CD4-positive, alpha-beta T cell treated with Interleukin-2 at 100 ng/mL for 4 hours (primary cell): ENCODE measurements at regions not wholly inside any gene's neighbourhood (a gene's known extent, or its start where the extent isn't known, plus 50 kb on each side); places are given as distances from the start of the nearest gene placed in this dataset.
"Not testable (repeated sequence)": the region's sequence is repeated elsewhere in the genome, so short reads cannot be mapped to it uniquely, and the experiment has no call there.

Source experiments
- DNase-seq: peaks from one replicate; pipeline ENCODE4 v3.0.0-alpha.2; 2020; ENCODE audit warnings: low spot score

DNA sequence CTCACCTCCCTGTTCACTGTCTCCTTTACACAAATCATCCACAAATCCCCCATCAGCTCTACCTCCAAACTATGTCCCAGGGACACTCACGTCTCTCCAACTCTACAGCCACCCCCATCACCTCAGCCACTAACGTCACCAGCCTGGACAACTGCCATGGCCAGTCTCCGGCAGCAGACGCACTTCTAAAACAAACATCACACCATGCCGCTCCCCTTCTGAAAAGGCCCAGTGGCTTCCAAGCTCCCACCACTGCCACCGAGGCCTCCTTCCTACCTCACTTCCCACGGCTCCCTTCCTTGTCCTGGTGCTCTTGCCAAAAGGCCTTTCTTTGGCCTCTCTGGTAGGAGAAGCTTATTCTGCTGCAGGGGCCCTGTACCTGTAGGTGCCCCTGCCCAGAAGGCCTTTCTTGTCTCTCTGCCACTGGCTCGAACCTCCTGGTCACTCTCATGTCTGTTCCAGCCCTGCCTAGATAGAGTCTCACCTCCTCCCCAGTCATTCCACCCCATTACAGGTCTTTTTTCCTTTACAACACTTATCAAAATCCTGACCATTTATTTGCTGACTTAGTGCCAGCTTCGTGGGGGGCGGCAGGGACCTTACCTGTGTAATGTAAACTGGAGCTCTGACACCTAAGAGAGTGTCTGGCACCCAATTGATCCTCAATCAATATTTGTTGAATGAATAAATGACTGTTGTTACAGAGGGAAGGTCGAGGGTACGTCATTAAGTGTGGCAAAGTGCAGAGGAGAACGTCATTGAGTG is 304.2 kb downstream of the GOLGA6L6 start:
- not testable (repeated sequence) for DNase-seq

DNA sequence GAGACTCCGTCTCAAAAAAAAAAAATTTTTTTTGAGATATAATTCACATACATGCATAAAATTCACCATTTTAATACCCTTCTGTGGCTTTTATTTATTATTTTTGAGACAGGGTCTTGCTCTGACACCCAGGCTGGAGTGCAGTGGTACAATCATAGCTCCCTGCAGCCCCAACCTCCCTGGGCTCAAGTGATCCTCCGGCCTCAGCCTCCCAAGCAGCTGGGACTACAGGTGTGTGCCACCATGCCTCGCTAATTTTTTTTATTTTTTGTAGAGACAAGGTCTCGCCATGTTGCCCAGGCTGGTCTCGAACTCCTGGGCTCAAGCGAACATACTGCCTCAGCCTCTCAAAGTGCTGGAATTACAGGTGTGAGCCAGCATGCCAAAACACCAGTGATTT is 305.9 kb downstream of the GOLGA6L6 start:
- DNase-seq = not testable (repeated sequence)

DNA sequence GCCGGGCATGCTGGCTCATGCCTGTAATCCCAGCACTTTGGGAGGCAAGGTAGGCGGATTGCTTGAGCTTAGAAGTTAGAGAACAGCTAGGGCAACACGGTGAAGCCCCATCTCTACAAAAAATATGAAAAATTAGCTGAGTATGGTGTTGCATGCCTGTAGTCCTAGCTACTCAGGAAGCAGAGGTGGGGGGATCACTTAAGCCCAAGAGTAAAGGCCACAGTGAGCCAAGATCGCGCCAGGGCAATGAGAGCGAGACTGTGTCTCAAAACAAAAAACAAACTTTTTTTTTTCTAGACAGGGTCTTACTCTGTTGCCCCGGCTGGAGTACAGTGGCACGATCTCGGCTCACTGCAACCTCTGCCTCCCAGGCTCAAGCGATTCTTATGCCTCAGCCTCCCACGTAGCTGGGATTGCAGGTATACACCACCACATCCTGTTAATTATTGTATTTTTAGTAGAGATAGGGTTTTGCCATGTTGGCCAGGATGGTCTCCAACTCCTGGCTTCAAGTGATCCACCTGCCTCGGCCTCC is 307.5 kb downstream of the GOLGA6L6 start:
- not testable (repeated sequence) for DNase-seq

DNA sequence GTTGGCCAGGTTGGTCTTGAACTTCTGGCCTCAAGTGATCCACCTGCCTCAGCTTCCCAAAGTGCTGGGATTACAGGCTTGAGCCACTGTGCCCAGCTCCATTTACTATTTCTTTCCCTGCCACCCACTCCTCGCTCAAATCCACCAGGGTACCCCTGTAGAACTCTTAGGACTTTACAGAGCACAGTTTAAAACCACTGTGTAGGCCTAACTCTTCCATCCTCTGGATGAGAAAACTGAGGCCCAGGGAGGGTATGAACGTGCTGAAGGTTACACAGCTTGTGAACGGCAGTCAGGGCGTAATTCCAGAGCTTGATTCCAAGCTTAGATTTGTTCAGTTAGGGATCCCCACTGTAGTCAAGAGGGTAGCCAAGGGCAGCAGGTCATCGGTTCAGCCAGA is 309.1 kb downstream of the GOLGA6L6 start:
- DNase-seq = not testable (repeated sequence)

DNA sequence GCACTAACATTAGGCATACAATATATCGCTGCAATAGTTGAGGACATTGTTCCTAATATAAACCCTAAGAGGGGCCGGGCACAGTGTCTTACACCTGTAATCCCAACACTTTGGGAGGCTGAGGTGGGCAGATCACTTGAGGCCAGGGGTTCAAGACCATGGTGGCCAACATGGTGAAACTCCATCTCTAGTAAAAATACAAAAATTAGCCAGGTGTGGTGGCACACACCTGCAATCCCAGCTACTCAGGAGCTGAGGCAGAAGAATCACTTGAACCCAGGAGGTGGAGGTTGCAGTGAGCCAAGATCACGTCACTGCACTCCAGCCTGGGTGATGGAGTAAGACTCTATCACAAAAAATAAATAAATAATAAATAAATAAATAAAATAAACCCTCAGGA is 310.9 kb downstream of the GOLGA6L6 start:
- DNase-seq = not testable (repeated sequence)

DNA sequence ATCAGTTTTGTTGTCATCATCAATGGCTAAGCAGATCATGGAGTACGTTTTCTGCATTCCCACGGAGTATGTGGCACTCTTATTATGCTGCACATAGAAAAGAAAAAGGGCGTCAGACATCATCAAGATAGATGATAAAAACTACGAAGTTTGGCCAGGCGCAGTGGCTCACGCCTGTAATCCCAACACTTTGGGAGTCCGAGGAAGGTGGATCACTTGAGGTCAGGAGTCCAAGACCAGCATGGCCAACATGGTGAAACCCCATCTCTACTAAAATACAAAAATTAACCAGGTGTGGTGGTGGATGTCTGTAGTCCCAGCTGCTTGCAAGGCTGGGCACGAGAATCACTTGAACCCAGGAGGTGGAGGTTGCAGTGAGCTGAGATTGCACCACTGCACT is 312.8 kb downstream of the GOLGA6L6 start:
- not testable (repeated sequence) for DNase-seq

DNA sequence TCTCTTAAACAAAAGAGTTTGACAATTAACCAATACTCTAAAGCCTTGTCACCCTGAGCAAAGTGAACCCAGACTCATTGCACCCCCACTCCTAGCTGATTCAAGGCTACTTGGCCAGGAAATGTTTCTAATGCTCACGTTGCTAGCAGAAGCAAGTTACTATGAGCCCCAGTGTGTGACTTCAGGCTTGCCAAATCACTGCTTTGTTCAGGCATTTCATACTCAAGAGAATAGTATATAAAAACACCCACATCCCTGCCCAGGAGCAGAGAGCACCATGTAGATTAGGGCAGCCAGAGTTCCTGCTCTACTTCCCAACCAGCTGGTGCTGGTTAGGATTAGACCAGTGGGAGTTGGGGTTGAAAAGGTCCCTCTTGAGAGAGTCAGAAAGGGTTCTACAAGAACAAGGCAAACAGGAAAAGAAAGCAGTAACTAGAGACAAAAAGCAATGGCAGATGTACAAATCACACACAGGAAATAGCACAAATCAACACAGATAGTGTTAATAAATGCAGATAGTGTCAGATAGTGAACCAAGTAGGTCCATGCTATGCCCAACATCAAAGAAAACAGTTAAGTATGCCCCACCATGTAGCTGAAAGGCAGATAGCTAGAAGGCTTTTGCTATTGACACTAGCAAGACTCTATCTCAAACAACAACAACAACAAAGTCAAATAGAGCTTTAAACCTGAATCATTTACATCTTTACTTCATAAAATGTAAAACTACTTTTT is 314.3 kb downstream of the GOLGA6L6 start:
- peak; percentile 13 for DNase-seq

DNA sequence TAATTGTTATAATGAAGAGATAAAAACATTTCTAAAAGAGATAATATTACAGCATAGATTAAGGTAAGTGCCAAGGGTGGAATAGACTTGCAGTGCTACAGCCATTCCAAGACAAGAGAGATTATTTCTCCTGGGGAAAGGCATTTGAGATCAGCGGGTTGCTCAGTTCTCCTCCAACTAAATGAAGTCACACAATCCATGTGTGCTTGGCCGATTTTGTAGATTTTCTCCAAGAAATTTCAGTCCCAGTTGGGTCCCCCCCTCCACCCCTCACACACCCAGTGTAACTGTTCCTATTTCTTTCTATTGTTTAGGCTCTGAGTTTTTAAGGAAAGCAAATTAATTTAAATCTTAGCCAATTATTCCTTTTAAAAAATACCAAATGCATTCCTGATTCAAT is 315.1 kb downstream of the GOLGA6L6 start:
- DNase-seq = not testable (repeated sequence)

DNA sequence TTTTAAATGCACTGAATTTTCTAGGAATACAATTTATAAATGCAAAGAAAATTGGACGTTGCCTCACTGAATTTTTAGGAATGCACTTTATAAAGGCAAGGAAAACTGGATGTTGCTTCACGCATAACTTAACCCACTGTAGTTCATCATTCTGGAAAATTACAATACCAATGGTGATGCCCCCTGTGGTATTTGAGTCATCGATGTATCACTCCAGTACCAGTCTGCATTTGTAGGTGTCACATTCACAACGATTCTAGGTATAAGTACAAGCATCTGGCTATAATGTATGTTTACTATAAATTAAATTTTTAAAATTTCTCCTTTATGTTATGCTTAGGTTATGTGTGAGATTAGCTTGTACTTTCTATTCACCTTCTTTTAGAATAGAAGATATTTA is 320.5 kb downstream of the GOLGA6L6 start:
- DNase-seq = not testable (repeated sequence)

DNA sequence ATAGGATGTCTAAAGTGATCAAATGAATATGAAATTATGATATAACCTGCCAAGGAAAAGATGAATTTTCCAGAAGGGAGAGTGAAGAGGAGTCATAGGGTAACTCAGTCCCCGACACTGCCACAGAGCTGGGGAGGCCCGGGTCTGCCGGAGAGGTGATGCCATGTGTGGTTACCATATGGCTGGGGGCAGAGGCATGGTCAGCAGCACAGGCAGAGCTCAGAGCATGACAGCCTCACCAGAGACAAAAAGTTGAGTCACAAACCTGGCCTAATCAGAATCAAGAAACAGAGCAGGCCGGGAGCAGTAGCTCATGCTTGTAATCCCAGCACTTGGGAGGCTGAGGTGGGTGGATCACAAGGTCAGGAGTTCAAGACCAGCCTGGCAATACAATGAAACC is 322.4 kb downstream of the GOLGA6L6 start:
- DNase-seq = not testable (repeated sequence)

DNA sequence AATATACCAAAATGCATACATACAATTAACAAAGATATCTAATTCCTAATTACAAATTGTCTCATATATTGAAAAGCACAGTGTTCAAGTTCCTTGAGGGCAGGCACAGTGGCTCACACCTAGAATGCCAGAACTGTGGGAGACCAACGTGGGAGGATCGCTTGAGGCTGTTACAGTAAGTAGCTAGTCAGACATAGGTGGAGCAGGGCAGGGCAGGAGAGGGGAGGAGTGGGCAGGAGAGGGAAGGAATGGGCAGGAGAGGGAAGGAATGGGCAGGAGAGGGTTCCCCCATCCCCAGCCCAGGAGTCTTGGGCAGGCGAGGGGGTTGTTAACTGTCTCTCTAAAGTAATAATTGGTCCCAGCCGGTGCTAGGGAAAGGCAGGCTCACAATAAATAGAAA is 325.9 kb downstream of the GOLGA6L6 start:
- DNase-seq = not testable (repeated sequence)

DNA sequence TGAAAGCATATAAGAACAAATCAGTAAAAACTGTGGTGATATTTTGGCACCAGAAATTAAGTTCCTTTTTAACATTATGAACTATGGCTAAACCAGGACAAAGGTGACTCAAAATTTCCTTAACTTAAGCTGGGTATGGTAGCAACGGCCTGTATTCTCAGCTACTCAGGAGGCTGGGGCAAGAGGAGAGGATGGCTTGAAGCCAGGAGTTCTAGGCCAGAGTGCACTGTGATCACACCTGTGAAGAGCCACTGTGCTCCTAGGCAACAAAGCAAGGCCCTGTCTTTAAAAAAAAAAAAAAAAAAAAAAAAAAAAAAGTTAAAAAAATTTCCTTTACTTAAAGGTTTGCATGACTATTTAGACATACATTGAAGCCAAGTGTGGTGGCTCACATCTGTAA is 327.5 kb downstream of the GOLGA6L6 start:
- not testable (repeated sequence) for DNase-seq

DNA sequence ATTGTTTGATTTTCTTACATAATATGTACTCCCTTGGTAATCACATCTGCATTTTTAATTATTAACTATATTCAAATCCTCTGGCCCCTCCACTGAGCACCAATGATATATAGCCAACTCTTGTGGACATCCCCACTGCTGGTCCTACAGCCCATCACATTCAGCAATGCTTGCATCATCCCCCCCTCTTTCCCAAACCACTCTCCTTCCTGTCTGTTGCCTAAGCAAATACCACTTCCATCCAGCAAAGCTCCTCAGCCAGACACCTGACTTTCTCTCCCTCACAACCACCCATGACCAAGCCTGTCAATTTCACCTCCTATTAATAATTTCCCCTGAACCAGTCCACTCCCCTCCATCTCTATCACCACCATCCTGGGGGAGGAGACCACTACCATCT is 330.1 kb downstream of the GOLGA6L6 start:
- DNase-seq = not testable (repeated sequence)

DNA sequence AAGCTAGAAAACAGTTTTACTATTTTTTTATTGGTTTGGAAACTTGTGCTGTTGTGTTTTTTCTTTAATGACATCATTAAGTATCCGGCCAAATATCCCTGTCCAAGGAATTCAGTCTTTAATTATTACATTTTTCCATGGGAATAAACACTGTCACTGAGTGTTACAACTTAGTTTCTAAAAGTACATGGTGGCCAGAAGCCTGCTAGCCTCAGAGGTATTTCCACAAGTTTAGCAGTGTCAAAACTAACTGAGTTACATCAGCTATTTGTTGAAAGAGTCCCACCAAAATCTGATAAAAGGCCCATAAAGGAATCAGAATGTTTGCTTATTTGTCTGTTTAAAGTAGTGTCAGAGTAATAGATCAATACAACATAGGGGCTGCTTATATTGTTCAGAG is 331.6 kb downstream of the GOLGA6L6 start:
- DNase-seq = not testable (repeated sequence)

DNA sequence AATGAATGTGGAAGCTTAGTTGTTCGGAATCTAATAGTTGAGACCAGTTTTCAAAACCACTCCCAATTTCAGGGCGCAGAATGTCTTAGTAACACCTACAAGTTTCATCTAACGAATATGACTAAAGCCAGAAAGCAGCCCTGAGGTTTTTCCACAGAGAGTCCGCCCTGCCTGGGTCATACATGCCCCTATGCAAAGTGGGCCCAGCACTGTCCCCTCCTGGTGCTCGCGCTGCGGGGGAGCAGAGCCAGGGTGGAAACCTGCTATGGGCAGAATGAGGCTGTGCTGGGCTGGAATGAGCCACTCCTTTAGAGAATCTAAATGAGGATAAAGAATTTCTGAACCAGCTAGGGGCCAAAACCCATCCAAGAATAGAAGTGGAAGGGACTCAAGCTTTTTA is 334.0 kb downstream of the GOLGA6L6 start:
- not testable (repeated sequence) for DNase-seq

DNA sequence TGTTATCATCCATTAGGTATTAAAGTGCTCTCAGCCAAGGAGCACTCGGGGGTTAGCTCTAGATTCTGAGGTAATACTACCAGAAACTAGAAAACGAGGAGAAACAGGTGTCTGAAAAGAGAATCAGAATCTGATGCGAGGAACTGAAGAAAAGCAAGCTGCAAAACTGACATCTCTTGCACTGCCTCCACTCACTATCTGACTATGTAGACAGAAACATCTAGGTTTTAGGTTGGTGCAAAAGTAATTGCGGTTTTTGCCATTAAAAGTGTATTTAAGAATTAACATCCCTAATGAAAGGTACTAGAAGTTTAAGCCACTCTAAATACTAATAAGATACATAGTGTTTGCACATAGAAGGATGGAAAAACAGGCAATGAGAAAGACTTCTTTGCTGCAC is 334.4 kb downstream of the GOLGA6L6 start:
- not testable (repeated sequence) for DNase-seq

DNA sequence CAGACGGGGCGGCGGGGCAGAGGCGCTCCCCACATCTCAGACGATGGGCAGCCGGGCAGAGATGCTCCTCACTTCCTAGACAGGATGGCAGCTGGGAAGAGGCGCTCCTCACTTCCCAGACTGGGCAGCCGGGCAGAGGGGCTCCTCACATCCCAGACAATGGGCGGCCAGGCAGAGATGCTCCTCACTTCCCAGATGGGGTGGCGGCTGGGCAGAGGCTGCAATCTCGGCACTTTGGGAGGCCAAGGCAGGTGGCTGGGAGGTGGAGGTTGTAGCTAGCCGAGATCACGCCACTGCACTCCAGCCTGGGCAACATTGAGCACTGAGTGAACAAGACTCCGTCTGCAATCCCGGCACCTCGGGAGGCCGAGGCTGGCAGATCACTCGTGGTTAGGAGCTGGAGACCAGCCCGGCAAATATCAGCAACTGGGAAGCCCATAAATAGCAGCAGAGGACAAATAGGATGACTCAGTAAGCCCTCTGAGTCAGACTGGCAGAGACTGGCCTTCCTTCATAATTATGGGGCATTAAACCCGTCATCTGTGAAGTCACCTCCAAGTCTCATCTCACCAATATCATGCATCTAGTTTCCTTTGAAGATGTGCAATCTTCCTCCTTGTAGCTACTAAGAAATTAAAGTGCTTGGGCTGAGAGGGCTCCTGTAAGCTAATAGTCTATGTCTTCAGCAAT is 337.3 kb downstream of the GOLGA6L6 start:
- not testable (repeated sequence) for DNase-seq

DNA sequence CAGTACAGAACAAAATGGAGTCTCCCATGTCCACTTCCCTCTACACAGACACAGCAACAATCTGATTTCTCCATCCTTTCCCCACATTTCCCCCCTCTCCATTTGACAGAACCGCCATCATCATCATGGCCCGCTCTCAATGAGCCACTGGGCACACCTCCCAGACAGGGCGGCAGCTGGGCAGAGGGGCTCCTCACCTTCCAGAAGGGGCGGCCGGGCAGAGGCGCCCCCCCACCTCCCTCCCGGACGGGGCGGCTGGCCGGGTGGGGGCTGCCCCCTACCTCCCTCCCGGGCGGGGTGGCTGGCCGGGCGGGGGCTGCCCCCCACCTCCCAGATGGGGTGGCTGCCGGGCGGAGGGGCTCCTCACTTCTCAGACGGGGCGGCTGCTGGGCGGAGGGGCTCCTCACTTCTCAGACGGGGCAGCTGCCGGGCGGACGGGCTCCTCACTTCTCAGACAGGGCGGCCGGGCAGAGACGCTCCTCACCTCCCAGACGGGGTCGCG is 337.9 kb downstream of the GOLGA6L6 start:
- DNase-seq = not testable (repeated sequence)

DNA sequence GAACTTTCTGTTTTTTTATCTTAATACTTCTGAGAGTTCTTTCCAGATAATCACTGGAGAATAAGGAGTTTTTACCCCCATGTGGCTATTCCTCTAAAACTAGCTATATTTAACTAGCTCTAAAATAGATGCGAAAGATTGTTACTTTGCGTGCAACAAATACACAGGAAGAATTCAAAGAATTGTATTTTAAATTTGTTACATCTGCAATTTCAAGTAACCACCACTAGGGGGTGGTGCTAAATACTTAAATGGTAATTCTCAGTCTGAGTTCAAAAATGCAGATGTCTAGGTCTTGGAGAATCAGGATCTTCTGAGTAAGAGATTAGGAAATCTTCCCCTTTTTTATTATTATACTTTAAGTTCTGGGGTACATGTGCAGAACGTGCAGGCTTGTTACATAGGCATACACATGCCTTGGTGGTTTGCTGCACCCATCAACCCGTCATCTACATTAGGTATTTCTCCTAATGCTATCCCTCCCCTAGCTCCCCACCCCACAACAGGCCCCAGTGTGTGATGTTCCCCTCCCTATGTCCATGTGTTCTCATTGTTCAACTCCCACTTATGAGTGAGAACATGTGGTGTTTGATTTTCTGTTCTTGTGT is 346.9 kb downstream of the GOLGA6L6 start:
- not testable (repeated sequence) for DNase-seq

DNA sequence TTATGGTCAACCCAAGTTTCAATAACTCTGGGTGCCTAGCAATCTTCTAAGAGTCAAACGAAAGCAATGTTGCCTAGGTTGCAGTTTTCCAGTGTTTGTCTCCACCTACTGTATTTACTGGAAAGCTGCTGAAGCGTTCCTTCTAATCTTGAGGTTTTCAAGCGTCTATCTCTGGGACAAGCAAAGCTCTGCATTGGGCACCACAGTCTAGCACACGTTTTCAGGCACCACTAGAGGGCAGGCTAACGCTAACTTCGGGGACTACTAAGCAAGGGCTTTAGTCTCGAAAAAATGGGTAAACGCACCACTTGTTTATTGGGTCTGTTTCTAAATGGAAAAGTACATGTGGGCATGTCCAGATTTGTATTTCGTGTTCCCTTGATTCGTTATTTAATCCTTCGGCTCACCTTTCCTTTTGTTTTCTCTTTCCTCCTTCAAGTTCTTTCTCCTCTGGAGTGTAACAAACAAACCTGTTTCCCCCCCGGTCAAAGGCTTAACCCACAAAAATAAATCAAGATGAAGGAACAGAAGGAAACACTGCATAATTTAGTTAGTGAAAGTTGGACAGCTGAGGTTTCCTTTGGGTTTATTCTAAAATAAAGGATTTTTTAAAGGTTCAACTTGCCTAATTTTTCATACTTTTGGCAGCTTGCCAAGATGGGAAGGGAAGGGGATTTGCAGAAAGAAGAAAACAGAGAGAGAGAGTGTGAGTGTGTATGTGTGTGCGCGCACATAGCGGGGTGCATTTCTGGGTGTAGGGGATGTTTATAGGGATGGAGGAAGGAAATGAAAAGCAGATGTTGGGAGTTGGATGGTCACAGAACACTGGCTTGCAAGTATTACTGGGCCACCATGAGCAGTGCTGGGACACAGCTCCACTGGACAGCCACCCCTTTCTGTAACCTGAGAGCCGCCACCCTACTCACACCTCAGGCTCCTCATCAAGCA is 348.3 kb downstream of the GOLGA6L6 start:
- DNase-seq = peak; percentile 57
